ENCODE measurements at regions not wholly inside any gene's neighbourhood (a gene's known extent, or its start where the extent isn't known, plus 50 kb on each side); places are given as distances from the start of the nearest gene placed in this dataset.

GRCh38 chr11:25317216-25317615 is 820.4 kb downstream of the LUZP2 start:
- no peak for TF ChIP-seq CTCF (IDR thresholded peaks at IDR 0.05; ENCODE audit: unreplicated experiment)
- Mint-ChIP-seq H3K27ac (no peak overlapping the region), H3K27me3 (ENCODE audit: low read depth) (no peaks in the 10 kb centered on the region), H3K36me3 (no peaks in the 10 kb centered on the region), H3K9me3 (no peaks in the 10 kb centered on the region), H3K4me1 (no peaks in the 10 kb centered on the region), H3K4me3 (no peak overlapping the region)
- no peak for DNase-seq (ENCODE audit: low spot score in 2 of 2, unreplicated experiment in 2 of 2)

- H3K36me3 Mint-ChIP-seq = no peaks in the 10 kb centered on the region
- DNase-seq (ENCODE audit: low spot score in 2 of 2, unreplicated experiment in 2 of 2) = no peak
- no peak for TF ChIP-seq CTCF (IDR thresholded peaks at IDR 0.05; ENCODE audit: unreplicated experiment)
- no peaks in the 10 kb centered on the region for H3K27me3 Mint-ChIP-seq (ENCODE audit: low read depth)
- no peaks in the 10 kb centered on the region for H3K4me1 Mint-ChIP-seq
- H3K4me3 Mint-ChIP-seq = no peak overlapping the region
- H3K27ac Mint-ChIP-seq = no peak overlapping the region
- peaks cover 3% of the 10 kb centered on the region for H3K9me3 Mint-ChIP-seq
Measured at GRCh38 chr11:25319127-25319526, 822.3 kb downstream of the LUZP2 start.

- Mint-ChIP-seq H3K27me3 (ENCODE audit: low read depth) (no peaks in the 10 kb centered on the region), H3K4me1 (no peaks in the 10 kb centered on the region), H3K4me3 (no peak overlapping the region), H3K36me3 (no peaks in the 10 kb centered on the region), H3K27ac (no peak overlapping the region), H3K9me3 (peaks cover 3% of the 10 kb centered on the region)
- DNase-seq (ENCODE audit: low spot score in 2 of 2, unreplicated experiment in 2 of 2) = no peak
- TF ChIP-seq CTCF (IDR thresholded peaks at IDR 0.05; ENCODE audit: unreplicated experiment) = no peak
Measured at GRCh38 chr11:25327656-25328055, 830.8 kb downstream of the LUZP2 start.

DNA sequence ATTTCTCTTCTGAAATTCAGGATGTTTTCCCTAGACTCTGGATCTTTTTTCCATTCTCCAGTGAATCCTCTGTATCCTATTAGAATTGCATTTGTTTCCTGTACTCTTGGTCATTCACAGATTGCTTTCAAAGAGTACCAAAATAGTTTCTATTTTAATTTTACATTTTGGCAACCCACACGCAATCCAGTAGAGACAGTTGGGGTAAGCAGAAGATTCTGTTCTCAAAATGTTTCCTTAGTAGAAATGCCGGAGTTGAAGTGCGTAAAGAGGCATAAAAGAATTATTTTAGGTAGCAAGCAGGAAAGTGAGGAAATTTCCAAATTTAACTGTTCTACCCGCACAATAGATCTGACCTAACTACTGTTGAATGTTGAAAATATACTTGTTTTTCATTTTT is 842.4 kb downstream of the LUZP2 start:
- Mint-ChIP-seq H3K36me3 (no peaks in the 10 kb centered on the region), H3K4me1 (no peaks in the 10 kb centered on the region), H3K27ac (no peak overlapping the region), H3K9me3 (no peaks in the 10 kb centered on the region), H3K27me3 (ENCODE audit: low read depth) (no peaks in the 10 kb centered on the region), H3K4me3 (no peak overlapping the region)
- TF ChIP-seq CTCF (IDR thresholded peaks at IDR 0.05; ENCODE audit: unreplicated experiment) = no peak
- DNase-seq (ENCODE audit: low spot score in 2 of 2, unreplicated experiment in 2 of 2) = no peak

DNA sequence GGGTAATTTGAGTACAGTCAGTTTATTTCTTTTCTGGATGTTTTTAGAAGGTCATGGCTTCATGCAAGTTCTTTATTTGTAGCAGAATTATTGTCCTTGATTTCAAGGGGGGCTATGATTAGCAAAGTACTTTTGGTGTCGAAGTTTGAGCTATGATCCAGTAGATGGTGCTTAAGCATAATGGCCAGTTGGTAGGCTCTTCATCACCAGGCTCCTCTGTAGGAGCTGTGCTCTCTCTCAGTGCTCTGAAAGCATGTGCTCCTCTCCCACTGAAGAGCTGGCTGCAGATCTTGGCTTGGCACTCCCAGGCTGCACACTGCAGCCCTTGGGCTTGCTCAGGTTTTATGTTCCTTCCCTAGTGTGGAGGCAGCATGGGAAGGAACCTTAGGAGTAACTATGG is 852.7 kb downstream of the LUZP2 start:
- Mint-ChIP-seq H3K27me3 (ENCODE audit: low read depth) (no peaks in the 10 kb centered on the region), H3K4me3 (no peak overlapping the region)

More for the DNA sequence above, 852.7 kb downstream of the LUZP2 start:
- H3K36me3 Mint-ChIP-seq = no peaks in the 10 kb centered on the region
- H3K27ac Mint-ChIP-seq = no peak overlapping the region
- DNase-seq (ENCODE audit: low spot score in 2 of 2, unreplicated experiment in 2 of 2) = no peak
- H3K4me1 Mint-ChIP-seq = no peaks in the 10 kb centered on the region
- H3K9me3 Mint-ChIP-seq = peaks cover 9% of the 10 kb centered on the region
- TF ChIP-seq CTCF (IDR thresholded peaks at IDR 0.05; ENCODE audit: unreplicated experiment) = no peak
